SJSA1 (cell line): ENCODE measurements at regions not wholly inside any gene's neighbourhood (a gene's known extent, or its start where the extent isn't known, plus 50 kb on each side); places are given as distances from the start of the nearest gene placed in this dataset.

Experiments used
- DNase-seq, 2 experiments: peaks; one replicate each; pipeline ENCODE4 v3.0.0-alpha.2; 2015 to 2020; ENCODE audit warnings: low spot score in 2 of 2, low read depth in 1 of 2
- H3K27ac ChIP-seq: fragments of 250-450 bp; sonication (Bioruptor Pico); 2 replicates; pipeline ENCODE4 v1.5.1; 2020; ENCODE audit warnings: mild to moderate bottlenecking, moderate library complexity
- H3K27me3 ChIP-seq: fragments of 250-450 bp; sonication (Bioruptor Pico); replicated peaks from 2 replicates; pipeline ENCODE4 v1.5.1; 2020; ENCODE audit warnings: mild to moderate bottlenecking, moderate library complexity
- H3K36me3 ChIP-seq: fragments of 250-450 bp; sonication (Bioruptor Pico); 2 replicates; pipeline ENCODE4 v1.5.1; 2020; ENCODE audit warnings: mild to moderate bottlenecking
- H3K4me1 ChIP-seq: fragments of 250-450 bp; sonication (Bioruptor Pico); replicated peaks from 2 replicates; pipeline ENCODE4 v1.6.1; 2021; ENCODE audit warnings: mild to moderate bottlenecking
- H3K4me3 ChIP-seq: fragments of 250-450 bp; sonication (Bioruptor Pico); 2 replicates; pipeline ENCODE4 v1.5.1; 2020; ENCODE audit warnings: mild to moderate bottlenecking
- H3K9me3 ChIP-seq: fragments of 250-450 bp; sonication (Bioruptor Pico); replicated peaks from 2 replicates; pipeline ENCODE4 v1.5.1; 2020; ENCODE audit warnings: mild to moderate bottlenecking

DNA sequence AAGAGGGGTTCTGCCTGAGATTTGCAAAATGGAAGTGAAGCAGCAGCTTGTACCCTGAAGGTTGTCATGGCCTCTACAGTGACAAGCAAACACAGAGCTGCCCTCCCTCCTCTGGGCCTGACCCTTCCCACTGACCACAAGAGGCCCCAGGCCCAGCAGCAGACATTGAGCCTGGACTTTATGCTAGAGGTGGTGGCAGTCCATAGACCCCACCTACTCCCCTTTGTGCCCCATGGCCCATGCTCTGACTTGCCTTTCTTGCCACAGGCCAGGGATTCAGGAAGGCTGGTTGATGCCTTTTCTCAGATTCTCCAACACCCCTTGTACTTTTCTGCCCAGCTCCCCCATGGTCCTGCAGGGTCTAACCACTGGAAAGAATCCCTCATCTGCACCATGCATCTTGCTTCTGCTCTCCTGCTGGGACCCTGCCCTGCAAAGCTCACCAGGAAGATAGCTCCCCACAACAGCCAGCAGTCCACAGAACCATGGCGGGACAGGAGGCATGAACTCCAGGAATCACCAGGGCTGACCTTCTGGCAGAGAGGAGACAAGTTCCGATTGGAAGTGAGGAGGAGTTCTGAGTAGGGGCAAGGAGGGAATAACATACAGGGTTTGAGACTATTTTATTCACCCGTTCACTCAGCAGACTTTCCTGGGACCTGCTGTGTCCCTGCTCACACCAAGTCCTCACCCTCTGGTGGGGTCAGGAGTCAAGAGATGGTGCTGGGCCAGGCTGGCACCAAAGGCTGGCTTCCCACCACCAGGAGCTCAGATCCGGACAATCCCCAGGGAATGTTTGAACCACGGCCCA lies 263.8 kb downstream of the SYK start:
- Histone ChIP-seq H3K36me3 (no peaks in the 10 kb centered on the region), H3K27ac (no peak overlapping the region), H3K9me3 (no peaks in the 10 kb centered on the region), H3K4me1 (peaks cover 14% of the 10 kb centered on the region), H3K4me3 (no peak overlapping the region), H3K27me3 (no peaks in the 10 kb centered on the region)
- DNase-seq = no peak

DNA sequence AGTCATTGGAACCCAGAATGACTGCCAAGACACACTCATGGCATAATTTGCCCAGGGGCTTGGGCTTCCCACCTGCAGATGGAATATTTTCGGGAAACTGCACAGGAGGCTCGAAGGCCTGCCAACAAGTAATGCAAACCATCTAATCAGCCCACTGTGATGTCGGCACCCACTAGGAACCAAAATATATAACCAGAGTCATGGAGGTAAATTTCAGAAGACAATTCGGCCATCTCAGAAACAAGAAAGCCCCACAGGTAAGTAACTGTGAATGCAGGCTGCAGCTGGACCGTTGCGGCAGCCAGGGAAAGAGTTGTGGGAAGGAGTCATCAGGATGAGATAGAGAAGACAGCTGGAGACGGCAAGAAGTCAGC lies 264.4 kb downstream of the SYK start:
- H3K9me3 ChIP-seq = no peaks in the 10 kb centered on the region
- no peaks in the 10 kb centered on the region for H3K36me3 ChIP-seq
- no peaks in the 10 kb centered on the region for H3K27me3 ChIP-seq
- no peak overlapping the region for H3K27ac ChIP-seq
- no peak for DNase-seq
- no peak overlapping the region for H3K4me3 ChIP-seq
- H3K4me1 ChIP-seq = peaks cover 11% of the 10 kb centered on the region

DNA sequence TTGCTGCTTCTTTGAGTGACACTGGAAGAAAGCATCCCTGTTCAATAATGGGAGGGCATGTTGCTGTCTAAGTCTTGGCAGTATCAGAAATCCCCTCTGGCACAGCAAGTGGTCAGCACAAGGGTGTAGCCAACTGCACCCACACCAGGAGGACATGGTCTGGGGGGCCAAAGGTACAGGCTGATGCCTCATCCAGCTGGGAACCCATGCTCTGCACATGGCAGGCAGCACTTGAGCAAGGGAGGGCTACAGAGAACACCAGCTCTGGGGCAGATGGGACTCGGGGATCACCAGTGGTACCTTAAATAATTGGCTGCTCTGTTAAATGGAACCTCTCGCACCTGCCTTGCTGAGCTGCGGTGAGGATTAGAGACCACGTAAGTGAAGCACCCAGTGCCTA lies 265.2 kb downstream of the SYK start:
- DNase-seq = no peak
- no peaks in the 10 kb centered on the region for H3K36me3 ChIP-seq
- H3K4me1 ChIP-seq = peaks cover 11% of the 10 kb centered on the region
- no peaks in the 10 kb centered on the region for H3K9me3 ChIP-seq
- H3K4me3 ChIP-seq = no peak overlapping the region
- no peak overlapping the region for H3K27ac ChIP-seq
- no peaks in the 10 kb centered on the region for H3K27me3 ChIP-seq

DNA sequence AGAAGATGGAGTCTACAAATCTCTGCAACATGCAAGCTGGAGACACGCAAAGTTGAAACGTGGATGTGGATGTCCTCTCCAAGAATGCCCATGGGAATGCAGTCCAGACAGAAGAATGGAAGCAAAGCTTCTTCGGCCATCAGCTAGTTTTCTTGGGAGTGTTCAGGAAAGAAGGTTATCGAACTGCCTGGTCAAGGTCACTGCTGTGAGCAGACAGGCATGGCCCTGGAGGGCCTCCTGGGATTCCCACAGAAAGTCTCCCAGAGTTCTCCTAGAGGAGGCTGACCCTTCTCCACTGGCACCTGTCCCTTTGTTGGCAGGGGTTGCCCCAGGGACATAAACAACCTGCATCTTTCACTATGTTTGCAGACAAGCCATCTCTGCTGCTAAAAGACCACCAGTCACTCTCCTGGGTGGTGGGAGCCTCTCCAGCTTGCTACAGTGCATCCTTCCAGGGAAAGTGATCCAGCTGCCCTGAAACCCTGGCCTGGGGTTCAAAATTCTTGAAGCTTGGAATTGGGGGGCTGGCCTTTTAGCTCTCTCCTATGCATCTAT lies 265.8 kb downstream of the SYK start:
- Histone ChIP-seq H3K9me3 (no peaks in the 10 kb centered on the region), H3K4me1 (peaks cover 16% of the 10 kb centered on the region), H3K27ac (no peak overlapping the region), H3K36me3 (no peaks in the 10 kb centered on the region), H3K4me3 (no peak overlapping the region), H3K27me3 (no peaks in the 10 kb centered on the region)
- DNase-seq = no peak

DNA sequence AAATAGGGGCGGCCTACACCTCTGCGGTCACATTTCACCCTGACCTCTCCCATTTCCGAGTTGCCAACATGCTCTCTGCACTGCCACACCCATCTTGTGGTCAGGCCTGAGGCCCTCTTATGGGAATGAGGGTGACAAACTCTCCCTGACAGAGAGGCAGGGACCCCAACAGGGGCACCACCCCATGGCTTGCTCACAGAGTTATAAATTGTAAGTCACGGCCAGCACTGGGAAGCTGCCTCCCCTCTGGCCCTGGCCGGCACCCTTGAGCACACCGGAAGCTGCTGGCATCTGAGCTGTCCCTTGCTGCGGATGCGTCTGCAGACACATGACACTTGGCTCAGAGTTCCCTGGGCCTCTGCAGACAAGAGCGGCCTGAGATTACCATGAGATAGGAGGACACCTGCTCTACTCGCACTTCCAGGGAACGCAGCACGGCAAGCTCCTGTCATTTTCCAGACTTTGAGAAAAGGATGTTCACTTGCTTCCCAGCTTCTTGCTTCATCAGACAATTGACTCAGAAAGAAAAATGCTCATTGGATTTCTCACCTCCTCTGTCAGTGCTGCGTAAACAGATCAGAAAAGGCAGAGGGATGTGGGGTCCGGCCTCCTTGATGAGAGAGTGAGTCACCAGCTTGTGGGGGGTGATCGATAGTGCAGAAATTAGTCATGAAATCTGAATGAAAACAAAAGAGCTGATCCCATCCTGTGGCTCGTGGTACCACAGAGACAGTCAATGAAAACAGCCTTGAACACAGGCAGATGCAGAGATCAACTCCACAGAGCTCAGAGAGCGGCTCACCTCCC lies 269.8 kb downstream of the SYK start:
- DNase-seq = peak; percentile 42 to 51
- Histone ChIP-seq H3K4me3 (no peak overlapping the region), H3K36me3 (no peaks in the 10 kb centered on the region), H3K9me3 (no peaks in the 10 kb centered on the region), H3K4me1 (peaks cover 17% of the 10 kb centered on the region), H3K27me3 (no peaks in the 10 kb centered on the region), H3K27ac (peak overlapping the region; percentile 27; the same call in 1 of the 2 replicates)

DNA sequence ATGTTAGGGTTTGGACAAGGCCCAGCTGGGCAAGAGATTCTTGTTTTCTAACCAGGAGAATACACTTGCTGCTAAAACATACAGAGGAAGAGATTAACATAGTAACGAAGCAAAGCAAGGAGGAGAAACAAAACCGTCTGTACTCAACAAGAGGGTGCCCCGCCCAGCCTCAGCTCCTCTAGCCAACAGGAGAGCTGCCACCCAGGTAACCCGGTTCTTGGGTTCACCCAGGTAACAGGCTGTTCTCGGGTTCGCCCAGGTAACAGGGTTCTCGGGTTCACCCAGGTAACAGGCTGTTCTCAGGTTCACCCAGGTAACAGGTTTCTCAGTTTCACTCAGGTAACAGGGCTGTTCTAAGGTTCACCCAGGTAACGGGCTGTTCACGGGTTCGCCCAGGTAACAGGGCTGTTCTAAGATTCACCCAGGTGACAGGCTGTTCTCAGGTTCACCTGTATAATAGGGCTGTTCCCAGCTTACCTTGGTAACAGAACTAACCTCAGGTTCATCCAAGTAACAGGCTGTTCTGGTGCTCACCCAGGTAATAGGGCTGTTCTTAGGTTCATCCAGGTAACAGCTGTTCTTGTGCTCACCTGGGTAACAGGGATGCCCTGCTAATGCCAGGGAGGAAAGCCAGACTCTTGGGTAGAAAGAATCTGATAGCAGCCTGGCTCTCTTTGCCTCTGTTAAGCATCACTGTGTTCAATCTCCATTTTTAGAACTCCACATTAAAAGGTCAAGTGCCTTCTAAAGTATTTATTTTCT lies 271.6 kb downstream of the SYK start:
- Histone ChIP-seq H3K4me1 (peaks cover 26% of the 10 kb centered on the region), H3K27me3 (no peaks in the 10 kb centered on the region), H3K4me3 (no peak overlapping the region), H3K9me3 (no peaks in the 10 kb centered on the region), H3K27ac (no peak overlapping the region), H3K36me3 (no peaks in the 10 kb centered on the region)
- DNase-seq = no peak

DNA sequence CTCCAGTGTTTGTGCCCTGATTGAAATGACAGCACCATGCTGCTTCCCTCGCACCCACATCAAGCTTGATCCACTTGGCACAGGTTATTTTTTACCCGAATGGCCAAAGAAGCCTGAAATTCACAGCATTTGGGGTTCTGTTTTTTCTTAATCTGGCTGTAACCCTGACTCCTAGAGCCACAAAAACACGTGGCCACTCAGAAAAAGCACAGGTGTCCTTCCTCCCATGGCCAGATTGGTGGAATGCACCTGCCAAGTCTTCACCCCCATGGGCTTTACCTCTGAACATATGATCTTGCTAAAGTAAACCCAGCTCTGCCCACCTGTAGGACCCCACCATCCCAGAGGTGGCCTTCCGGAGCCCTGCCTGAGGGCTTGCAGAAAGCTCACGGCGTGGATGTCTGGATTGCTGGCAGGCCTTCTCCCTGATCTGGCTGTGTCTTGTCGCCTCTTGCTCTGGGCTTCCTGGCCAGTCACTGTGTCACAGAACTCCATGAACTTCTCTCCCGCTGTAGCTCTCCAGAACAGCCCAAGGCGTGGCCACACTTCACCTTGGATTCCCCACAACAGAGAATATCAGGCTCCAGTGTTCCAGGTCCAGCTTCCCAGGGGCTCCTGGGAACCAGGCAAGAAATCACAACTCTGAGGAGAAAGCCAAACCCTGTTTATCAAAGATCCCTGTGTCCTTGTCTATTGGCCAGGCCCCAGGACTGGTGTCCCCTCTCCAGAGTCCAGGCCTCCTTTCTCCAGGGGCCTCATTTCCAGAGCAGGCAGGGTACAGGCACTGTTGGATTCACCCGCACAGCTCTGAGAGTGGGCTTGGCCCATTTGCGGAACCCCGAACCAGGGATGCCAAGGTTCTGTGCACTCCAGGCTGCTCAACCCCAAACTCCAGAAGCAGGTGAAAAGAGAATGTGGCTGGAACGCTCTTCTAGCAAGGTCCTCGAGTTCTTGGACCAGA lies 272.5 kb downstream of the SYK start:
- Histone ChIP-seq H3K27me3 (no peaks in the 10 kb centered on the region), H3K36me3 (no peaks in the 10 kb centered on the region), H3K4me1 (peaks cover 26% of the 10 kb centered on the region), H3K4me3 (no peak overlapping the region), H3K27ac (no peak overlapping the region), H3K9me3 (no peaks in the 10 kb centered on the region)
- no peak for DNase-seq

DNA sequence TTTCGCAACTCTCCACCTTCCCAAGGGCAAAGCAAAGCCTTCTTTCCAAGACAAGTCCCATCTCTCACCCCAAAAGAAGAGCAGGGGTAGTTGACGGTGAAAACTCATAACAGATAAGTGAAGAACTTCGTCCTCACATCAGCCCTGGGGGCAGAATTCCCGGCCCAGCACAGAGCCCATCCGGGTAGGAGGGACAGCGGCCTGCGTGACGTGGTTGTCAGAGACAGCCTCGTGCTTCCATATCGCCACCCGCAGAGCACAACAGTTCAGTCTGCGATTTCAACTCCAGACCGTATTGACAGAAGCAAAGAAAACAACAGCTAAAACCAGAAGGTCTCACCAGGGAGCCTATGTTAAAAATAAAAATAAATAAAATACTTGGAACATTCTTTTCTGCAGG lies 273.2 kb downstream of the SYK start:
- H3K27ac ChIP-seq = no peak overlapping the region
- no peaks in the 10 kb centered on the region for H3K36me3 ChIP-seq
- no peaks in the 10 kb centered on the region for H3K9me3 ChIP-seq
- DNase-seq = no peak
- H3K27me3 ChIP-seq = no peaks in the 10 kb centered on the region
- no peak overlapping the region for H3K4me3 ChIP-seq
- peaks cover 26% of the 10 kb centered on the region for H3K4me1 ChIP-seq

DNA sequence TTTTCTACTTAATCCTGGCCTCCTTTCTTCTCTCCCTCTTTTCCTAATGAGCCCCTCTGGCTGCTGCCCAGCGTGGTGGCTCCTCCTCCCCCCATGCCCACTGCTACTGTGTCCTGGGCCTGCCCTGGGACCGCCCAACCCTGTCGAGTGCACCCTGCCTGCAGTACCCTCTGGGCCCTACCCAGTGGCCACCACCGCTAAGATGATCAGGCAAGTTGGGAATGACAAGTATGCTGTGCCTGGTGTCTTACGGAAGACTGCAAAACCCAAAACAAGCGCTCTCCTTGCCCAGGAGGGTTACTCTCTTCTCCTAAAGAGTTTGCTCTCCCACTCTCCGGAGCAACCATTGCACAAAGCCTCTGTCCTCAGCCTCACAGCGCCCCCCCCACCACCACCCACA lies 273.7 kb downstream of the SYK start:
- H3K4me3 ChIP-seq = no peak overlapping the region
- no peak for DNase-seq
- no peaks in the 10 kb centered on the region for H3K9me3 ChIP-seq
- peaks cover 26% of the 10 kb centered on the region for H3K4me1 ChIP-seq
- no peaks in the 10 kb centered on the region for H3K27me3 ChIP-seq
- no peaks in the 10 kb centered on the region for H3K36me3 ChIP-seq
- no peak overlapping the region for H3K27ac ChIP-seq

DNA sequence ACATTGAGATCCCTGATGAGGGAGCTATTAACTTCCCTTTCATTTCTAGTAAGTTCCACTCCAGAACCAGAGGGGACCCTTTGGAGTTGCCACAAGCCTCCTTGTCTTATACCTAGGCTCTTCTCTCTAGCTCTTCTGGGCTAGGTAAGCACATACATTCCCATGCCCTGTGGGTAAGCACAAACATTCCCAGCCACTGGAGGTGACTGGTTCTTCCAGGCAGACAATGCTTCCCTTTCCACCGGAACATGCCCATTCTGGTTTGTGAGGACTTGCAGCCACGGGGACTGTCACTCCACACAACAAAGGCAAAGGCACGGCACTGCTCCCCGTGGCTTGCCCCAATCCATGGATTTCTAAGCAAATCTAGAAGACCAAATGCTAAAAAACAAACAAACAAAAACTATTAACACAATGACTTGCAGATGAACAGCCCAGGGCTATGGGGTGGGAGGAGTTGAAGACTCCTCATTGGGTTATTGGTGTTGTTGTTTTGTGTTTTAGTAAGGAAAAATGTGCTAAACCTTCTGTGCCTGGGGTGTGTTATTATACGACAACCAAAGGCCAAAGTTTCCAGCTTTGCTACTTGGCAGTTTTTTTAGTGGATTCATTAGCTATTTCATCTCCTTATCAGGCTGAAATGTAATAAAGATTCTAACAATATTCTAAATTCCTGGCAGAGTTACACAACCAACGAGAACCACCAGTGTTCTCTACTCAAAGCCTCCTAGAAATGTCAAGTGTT lies 276.2 kb downstream of the SYK start:
- Histone ChIP-seq H3K36me3 (no peaks in the 10 kb centered on the region), H3K27me3 (no peaks in the 10 kb centered on the region), H3K27ac (no peak overlapping the region), H3K4me3 (no peak overlapping the region), H3K9me3 (no peaks in the 10 kb centered on the region), H3K4me1 (peaks cover 9% of the 10 kb centered on the region; the same call in 1 of the 2 replicates)
- DNase-seq = peak in 1 of 2 experiments; percentile 14

DNA sequence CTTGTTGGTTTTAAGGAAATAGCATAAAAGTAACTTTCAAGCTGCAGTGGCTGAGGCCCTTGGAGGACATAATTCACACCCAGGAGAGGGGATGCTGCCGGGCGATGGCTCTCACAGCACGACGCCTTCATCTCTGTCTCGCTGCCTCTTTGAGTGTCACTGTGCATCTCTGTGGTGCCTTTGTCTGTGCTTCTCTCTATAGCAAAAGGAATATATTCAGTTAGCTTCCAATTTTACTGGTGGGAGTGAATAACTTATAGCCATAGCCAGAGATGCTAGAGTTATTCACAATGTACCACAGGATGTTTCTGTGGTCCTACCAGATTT lies 276.7 kb downstream of the SYK start:
- Histone ChIP-seq H3K36me3 (no peaks in the 10 kb centered on the region), H3K4me3 (no peak overlapping the region), H3K4me1 (peaks cover 9% of the 10 kb centered on the region; the same call in 1 of the 2 replicates), H3K27me3 (no peaks in the 10 kb centered on the region), H3K9me3 (no peaks in the 10 kb centered on the region), H3K27ac (no peak overlapping the region)
- no peak for DNase-seq

DNA sequence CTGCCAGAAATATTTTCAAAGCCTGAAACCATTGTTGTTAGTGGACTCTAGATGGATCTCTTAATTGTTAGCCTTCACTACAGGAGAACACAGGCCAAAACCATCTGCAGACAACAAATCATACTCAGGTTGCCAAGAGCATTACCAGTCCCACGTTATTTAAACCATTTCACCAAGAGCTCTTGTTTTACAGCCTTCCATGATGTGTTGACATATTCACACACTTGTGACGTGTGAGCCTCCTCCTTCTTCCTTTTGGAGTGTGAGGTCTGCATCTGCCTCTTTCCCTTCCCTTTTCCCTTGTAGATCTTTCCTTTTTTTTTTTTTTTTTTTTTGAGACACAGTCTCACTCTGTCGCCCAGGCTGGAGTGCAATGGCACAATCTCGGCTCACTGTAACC lies 279.0 kb downstream of the AUH start:
- Histone ChIP-seq H3K27me3 (no peaks in the 10 kb centered on the region), H3K27ac (no peak overlapping the region), H3K9me3 (no peaks in the 10 kb centered on the region), H3K4me1 (peaks cover 13% of the 10 kb centered on the region), H3K4me3 (no peak overlapping the region), H3K36me3 (no peaks in the 10 kb centered on the region)
- no peak for DNase-seq
